Right lobe of liver (tissue), 6 donors: ENCODE measurements at regions not wholly inside any gene's neighbourhood (a gene's known extent, or its start where the extent isn't known, plus 50 kb on each side); places are given as distances from the start of the nearest gene placed in this dataset.

Experiments
- ATAC-seq, 4 donors: fragments of 200-7000 bp; cut with Tn5 transposase; one replicate each; pipeline ENCODE4 v1.9.1; 2020; ENCODE audit warnings: mild to moderate bottlenecking in 4 of 4, moderate library complexity in 4 of 4
- DNase-seq, 3 donors: peaks; one replicate each; pipeline ENCODE4 v3.0.0-alpha.2; 2020
- H3K27ac ChIP-seq, 3 donors: fragments of 200-600 bp; one replicate each; pipeline ENCODE4 v1.8.0; 2022
- H3K27me3 ChIP-seq, 2 donors: fragments of 200-600 bp; one replicate each; pipeline ENCODE4 v1.8.0; 2022
- H3K36me3 ChIP-seq, 4 donors: fragments of 200-600 bp; sonication (generic) in 1 of 4; one replicate each; pipeline versions ENCODE4 v1.5.1 to v1.8.0; 2017 to 2022; ENCODE audit warnings: control low read depth in 1 of 4
- H3K4me1 ChIP-seq, 4 donors: fragments of 200-600 bp; sonication (generic) in 1 of 4; one replicate each; pipeline versions ENCODE4 v1.5.1 to v1.8.0; 2017 to 2022; ENCODE audit warnings: control low read depth in 1 of 4
- H3K4me3 ChIP-seq, 3 donors: fragments of 200-600 bp; one replicate each; pipeline ENCODE4 v1.8.0; 2022
- H3K9me3 ChIP-seq, 4 donors: fragments of 200-600 bp; sonication (generic) in 1 of 4; one replicate each; pipeline versions ENCODE4 v1.5.1 to v1.8.0; 2017 to 2022; ENCODE audit warnings: control low read depth in 1 of 4
- POLR2A ChIP-seq: fragments of 450-650 bp; IDR thresholded peaks from one replicate; pipeline ENCODE4 v1.6.1; 2017; ENCODE audit warnings: antibody characterized with exemption, mild to moderate bottlenecking
- WGBS: methylation state at CpG from one replicate; pipeline ENCODE4 v1.1.6; 2018; ENCODE audit warnings: low coverage, low lambda C conversion rate; ENCODE audit not compliant: insufficient coverage; ENCODE audit errors: missing lambda C conversion rate; 5-methylcytosine and 5-hydroxymethylcytosine counted together
- intact Hi-C, 2 donors: fragments of 100-400 bp; cut with DNase I; formaldehyde crosslinking; loops; one replicate each; pipeline versions ENCODE4 v1.11.2 to v1.14.1; 2022
- TF ChIP-seq, protein P1 (sequence below), 4 donors: fragments of 200-600 bp in 3 of 4; fragments of 450-650 bp in 1 of 4; IDR thresholded peaks; one replicate each; pipeline versions ENCODE4 v1.5.1 to v1.8.0; 2016 to 2022; ENCODE audit warnings: antibody characterized with exemption in 4 of 4, mild to moderate bottlenecking in 2 of 4
- donor health status: DM: no; HTN: yes; CAD: no.
- donor health status: DM: no; HTN: no; CAD: no.
- donor health status: DM: no; HTN: no; CAD: no.
- donor health status: DM: no; HTN: yes; CAD: no.
- donor health status: DM: no; HTN: yes; CAD: no.

DNA sequence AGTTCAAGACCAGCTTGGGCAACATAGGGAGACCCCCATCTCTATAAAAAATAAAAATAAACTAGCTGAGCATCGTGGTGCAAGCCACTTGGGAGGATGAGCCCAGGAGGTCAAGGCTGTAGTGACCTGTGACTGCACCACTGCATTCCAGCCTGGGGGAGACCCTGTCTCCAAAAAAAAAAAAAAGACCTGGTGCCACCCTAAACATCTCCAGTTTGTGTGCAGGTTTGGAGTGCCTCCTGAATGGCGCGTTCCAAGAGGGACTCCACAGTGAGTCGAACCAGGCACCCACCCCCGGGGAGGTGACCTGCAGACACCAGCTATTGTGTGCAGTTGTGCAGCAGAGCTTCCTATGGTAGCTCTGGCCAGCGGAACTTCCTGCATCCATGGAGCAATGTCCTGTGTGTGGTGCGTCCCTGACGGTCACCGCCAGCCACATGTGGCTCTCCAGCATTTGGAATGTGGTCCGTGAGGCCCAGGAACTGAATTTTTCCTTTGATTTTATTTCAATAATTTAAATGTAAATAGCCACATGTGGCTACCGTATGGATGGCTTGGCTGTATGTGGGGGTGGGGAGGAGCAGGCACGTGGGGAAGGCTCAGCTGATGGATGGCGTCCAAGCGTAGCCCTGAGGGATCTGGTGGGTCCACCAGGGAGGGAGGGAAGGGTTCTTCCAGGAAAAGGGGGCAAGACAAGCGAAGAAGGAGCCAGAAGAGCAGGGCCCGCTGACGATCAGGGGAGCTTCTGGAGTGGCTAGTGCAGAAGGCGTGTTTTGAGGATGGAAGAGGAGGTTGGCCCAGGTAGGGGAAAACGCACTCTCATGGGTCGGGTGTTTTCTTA lies 107.1 kb upstream of the GSE1 start:
- no peak overlapping the region for H3K27ac ChIP-seq
- no peaks in the 10 kb centered on the region for H3K9me3 ChIP-seq
- H3K4me1 ChIP-seq = no peaks in the 10 kb centered on the region
- WGBS = 91% methylated on average over 17 of the region's 20 CpGs
- no peak overlapping the region for H3K4me3 ChIP-seq
- no peaks in the 10 kb centered on the region for H3K27me3 ChIP-seq
- ATAC-seq (no peak), DNase-seq (no peak)
- H3K36me3 ChIP-seq = no peaks in the 10 kb centered on the region
- intact Hi-C loops = no loop called here
- TF ChIP-seq, protein P1, sequence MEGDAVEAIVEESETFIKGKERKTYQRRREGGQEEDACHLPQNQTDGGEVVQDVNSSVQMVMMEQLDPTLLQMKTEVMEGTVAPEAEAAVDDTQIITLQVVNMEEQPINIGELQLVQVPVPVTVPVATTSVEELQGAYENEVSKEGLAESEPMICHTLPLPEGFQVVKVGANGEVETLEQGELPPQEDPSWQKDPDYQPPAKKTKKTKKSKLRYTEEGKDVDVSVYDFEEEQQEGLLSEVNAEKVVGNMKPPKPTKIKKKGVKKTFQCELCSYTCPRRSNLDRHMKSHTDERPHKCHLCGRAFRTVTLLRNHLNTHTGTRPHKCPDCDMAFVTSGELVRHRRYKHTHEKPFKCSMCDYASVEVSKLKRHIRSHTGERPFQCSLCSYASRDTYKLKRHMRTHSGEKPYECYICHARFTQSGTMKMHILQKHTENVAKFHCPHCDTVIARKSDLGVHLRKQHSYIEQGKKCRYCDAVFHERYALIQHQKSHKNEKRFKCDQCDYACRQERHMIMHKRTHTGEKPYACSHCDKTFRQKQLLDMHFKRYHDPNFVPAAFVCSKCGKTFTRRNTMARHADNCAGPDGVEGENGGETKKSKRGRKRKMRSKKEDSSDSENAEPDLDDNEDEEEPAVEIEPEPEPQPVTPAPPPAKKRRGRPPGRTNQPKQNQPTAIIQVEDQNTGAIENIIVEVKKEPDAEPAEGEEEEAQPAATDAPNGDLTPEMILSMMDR (IDR thresholded peaks at IDR 0.05) = no peak
- no peak for TF ChIP-seq POLR2A

DNA sequence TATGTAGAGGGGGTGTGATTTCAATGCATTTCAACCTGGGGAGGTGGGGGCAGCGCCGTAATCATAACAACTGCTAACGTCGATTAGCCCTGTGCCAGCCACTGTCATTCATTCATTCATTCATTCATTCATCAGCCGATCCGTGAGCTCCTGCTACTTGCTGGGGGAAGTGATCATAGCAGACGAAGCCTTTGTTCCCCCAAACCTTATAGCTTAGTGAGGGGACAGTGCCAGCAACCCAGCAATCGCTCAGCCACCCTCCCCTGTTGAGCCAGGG lies 106.5 kb upstream of the GSE1 start:
- H3K4me3 ChIP-seq = no peak overlapping the region
- no peaks in the 10 kb centered on the region for H3K36me3 ChIP-seq
- no peaks in the 10 kb centered on the region for H3K27me3 ChIP-seq
- no CpG with 5 or more reads among the region's 8 CpGs for WGBS
- DNase-seq (no peak), ATAC-seq (no peak)
- H3K4me1 ChIP-seq = no peaks in the 10 kb centered on the region
- H3K9me3 ChIP-seq = no peaks in the 10 kb centered on the region
- TF ChIP-seq, protein P1 (IDR thresholded peaks at IDR 0.05) = no peak
- TF ChIP-seq POLR2A = no peak
- intact Hi-C loops = no loop called here
- no peak overlapping the region for H3K27ac ChIP-seq

DNA sequence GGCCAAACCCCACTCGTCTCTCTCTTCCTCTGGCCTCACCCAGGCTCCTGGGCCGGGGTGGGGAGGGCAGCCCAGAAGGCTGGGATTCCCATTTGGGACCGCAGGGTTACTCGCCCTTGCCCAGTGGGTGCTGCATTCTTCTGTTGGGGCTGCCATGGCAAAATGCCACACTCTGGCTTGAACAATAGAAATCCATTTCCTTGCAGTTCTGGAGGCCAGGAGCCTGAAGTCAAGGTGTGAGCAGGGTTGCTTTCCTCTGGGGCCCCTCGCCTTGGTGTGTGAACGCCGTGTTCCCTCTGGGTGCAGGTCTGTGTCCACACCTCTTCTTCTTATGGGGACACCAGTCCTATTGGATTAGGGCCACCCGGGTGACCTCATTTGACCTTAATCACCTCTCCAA lies 105.8 kb upstream of the GSE1 start:
- no peaks in the 10 kb centered on the region for H3K9me3 ChIP-seq
- no peak for DNase-seq
- no peak overlapping the region for H3K27ac ChIP-seq
- H3K27me3 ChIP-seq = no peaks in the 10 kb centered on the region
- ATAC-seq = no peak
- no peak overlapping the region for H3K4me3 ChIP-seq
- WGBS = 67% methylated on average over 1 of the region's 8 CpGs
- no peaks in the 10 kb centered on the region for H3K36me3 ChIP-seq
- intact Hi-C loops = no loop called here
- TF ChIP-seq POLR2A = no peak
- TF ChIP-seq, protein P1 (IDR thresholded peaks at IDR 0.05) = no peak
- no peaks in the 10 kb centered on the region for H3K4me1 ChIP-seq

DNA sequence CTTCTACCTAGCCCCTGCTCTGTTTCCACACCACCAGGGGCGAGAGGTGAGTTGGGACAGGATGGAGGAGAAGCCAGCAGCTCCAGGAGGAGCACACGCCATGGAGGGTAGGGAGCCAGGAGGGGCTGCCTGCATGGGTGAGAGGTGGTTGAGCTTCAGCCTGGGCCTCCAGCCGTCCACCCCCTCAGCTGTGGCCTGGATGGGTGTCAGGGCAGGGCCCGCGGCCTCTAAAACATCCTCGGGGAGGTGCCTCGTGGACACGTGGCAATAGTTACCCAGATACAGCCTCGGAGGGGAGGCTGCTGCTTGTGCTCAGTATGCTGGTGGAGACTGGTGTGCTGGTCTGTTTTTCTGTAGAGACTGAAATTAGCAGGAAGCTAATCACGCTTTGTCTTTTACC lies 104.7 kb upstream of the GSE1 start:
- H3K4me1 ChIP-seq = no peaks in the 10 kb centered on the region
- no peaks in the 10 kb centered on the region for H3K9me3 ChIP-seq
- DNase-seq (no peak), ATAC-seq (no peak)
- H3K27ac ChIP-seq = no peak overlapping the region
- H3K36me3 ChIP-seq = no peaks in the 10 kb centered on the region
- no peak for TF ChIP-seq POLR2A
- TF ChIP-seq, protein P1 (IDR thresholded peaks at IDR 0.05) = no peak
- no peak overlapping the region for H3K4me3 ChIP-seq
- intact Hi-C loops = no loop called here
- WGBS = no CpG with 5 or more reads among the region's 10 CpGs
- H3K27me3 ChIP-seq = no peaks in the 10 kb centered on the region
